OCI-LY7 (cell line): ENCODE measurements at regions not wholly inside any gene's neighbourhood (a gene's known extent, or its start where the extent isn't known, plus 50 kb on each side); places are given as distances from the start of the nearest gene placed in this dataset.
"Not testable (repeated sequence)": the region's sequence is repeated elsewhere in the genome, so short reads cannot be mapped to it uniquely, and the experiment has no call there.

Experiments
- EZH2phosphoT487 ChIP-seq: fragments of 200-600 bp; sonication (generic); IDR thresholded peaks from 2 replicates; pipeline ENCODE4 v1.6.1; 2018; ENCODE audit warnings: low read depth, borderline replicate concordance, mild to moderate bottlenecking, mixed run types, antibody characterized with exemption, low read length, moderate library complexity, mixed read lengths
- TF ChIP-seq, protein P1 (sequence below): fragments of 200-600 bp; sonication (generic); conservative IDR thresholded peaks from 2 replicates; pipeline ENCODE4 v1.5.1; 2014; ENCODE audit warnings: mild to moderate bottlenecking, antibody characterized with exemption, low read length, moderate library complexity, mixed read lengths

DNA sequence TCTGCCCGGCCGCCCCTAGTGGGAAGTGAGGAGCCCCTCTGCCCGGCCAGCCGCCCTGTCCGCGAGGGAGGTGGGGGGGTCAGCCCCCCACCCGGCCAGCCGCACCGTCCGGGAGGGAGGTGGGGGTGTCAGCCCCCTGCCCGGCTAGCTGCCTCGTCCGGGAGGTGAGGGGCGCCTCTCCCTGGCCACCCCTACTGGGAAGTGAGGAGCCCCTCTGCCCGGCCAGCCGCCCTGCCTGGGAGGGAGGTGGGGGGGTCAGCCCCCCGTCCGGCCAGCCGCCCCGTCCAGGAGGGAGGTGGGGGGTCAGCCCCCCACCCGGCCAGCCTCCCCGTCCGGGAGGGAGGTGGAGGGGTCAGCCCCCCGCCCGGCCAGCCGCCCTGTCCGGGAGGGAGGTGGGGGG is 851.9 kb upstream of the DEFB115 start:
- TF ChIP-seq, protein P1, sequence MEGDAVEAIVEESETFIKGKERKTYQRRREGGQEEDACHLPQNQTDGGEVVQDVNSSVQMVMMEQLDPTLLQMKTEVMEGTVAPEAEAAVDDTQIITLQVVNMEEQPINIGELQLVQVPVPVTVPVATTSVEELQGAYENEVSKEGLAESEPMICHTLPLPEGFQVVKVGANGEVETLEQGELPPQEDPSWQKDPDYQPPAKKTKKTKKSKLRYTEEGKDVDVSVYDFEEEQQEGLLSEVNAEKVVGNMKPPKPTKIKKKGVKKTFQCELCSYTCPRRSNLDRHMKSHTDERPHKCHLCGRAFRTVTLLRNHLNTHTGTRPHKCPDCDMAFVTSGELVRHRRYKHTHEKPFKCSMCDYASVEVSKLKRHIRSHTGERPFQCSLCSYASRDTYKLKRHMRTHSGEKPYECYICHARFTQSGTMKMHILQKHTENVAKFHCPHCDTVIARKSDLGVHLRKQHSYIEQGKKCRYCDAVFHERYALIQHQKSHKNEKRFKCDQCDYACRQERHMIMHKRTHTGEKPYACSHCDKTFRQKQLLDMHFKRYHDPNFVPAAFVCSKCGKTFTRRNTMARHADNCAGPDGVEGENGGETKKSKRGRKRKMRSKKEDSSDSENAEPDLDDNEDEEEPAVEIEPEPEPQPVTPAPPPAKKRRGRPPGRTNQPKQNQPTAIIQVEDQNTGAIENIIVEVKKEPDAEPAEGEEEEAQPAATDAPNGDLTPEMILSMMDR, result not testable (repeated sequence)
- TF ChIP-seq EZH2phosphoT487, result not testable (repeated sequence)
